PC-9 (cell line): ENCODE measurements at regions not wholly inside any gene's neighbourhood (a gene's known extent, or its start where the extent isn't known, plus 50 kb on each side); places are given as distances from the start of the nearest gene placed in this dataset.

Experiments
- BruUV-seq: library from RNA; stranded (reverse); fragments of 400-500 nt; replicated peaks from 2 replicates; lab custom pipeline; 2021; lab: Mats Ljungman, UMichigan
- CTCF ChIA-PET: fragments of 300-600 bp; sonication (Branson Sonifier 250); formaldehyde crosslinking; loops from one replicate; lab custom pipeline; 2022; ENCODE audit warnings: antibody characterized with exemption; lab: Charles Lee
- POLR2A ChIA-PET: fragments of 300-600 bp; sonication (Branson Sonifier 250); formaldehyde crosslinking; loops from one replicate; lab custom pipeline; 2022; ENCODE audit warnings: antibody characterized with exemption; ENCODE audit not compliant: unreplicated experiment; lab: Charles Lee
- DNase-seq, 2 experiments: peaks; one replicate each; pipeline versions ENCODE4 v3.0.0 to v3.0.0-alpha.2; 2015 to 2022; ENCODE audit warnings: mixed read lengths in 1 of 2
- H2AFZ ChIP-seq: fragments of 200-600 bp; sonication (generic); 2 replicates; pipeline ENCODE4 v1.8.1; 2017; ENCODE audit warnings: antibody characterized with exemption
- H3F3A ChIP-seq: fragments of 200-600 bp; sonication (generic); 2 replicates; pipeline ENCODE4 v1.8.1; 2017; ENCODE audit warnings: antibody characterized with exemption, mild to moderate bottlenecking, low read depth; ENCODE audit not compliant: insufficient read depth
- H3K27ac ChIP-seq: fragments of 200-600 bp; sonication (generic); 2 replicates; pipeline ENCODE4 v1.6.1; 2016; ENCODE audit warnings: mixed run types
- H3K27me3 ChIP-seq: fragments of 200-600 bp; sonication (generic); 2 replicates; pipeline ENCODE4 v1.6.1; 2016; ENCODE audit warnings: low read depth, mixed run types; ENCODE audit not compliant: insufficient read depth
- H3K36me3 ChIP-seq: fragments of 200-600 bp; sonication (generic); 2 replicates; pipeline ENCODE4 v1.6.1; 2016; ENCODE audit warnings: low read depth, mixed run types
- H3K4me1 ChIP-seq: fragments of 200-600 bp; sonication (generic); replicated peaks from 2 replicates; pipeline ENCODE4 v1.6.1; 2016; ENCODE audit warnings: mixed run types; ENCODE audit not compliant: insufficient read depth
- H3K4me2 ChIP-seq: fragments of 200-600 bp; sonication (generic); 2 replicates; pipeline ENCODE4 v1.6.1; 2017; ENCODE audit warnings: mixed run types
- H3K4me3 ChIP-seq: fragments of 200-600 bp; sonication (generic); 2 replicates; pipeline ENCODE4 v1.6.1; 2016; ENCODE audit warnings: mixed run types
- H3K79me2 ChIP-seq: fragments of 200-600 bp; sonication (generic); 2 replicates; pipeline ENCODE4 v1.6.1; 2017; ENCODE audit warnings: low read depth, mixed run types
- H3K9me2 ChIP-seq: fragments of 200-600 bp; sonication (generic); 2 replicates; pipeline ENCODE4 v1.8.1; 2017; ENCODE audit warnings: mild to moderate bottlenecking; ENCODE audit not compliant: insufficient read depth
- H3K9me3 ChIP-seq: fragments of 200-600 bp; sonication (generic); 2 replicates; pipeline ENCODE4 v1.8.1; 2016; ENCODE audit warnings: low read depth; ENCODE audit not compliant: insufficient read depth
- H4K20me1 ChIP-seq: fragments of 200-600 bp; sonication (generic); 2 replicates; pipeline ENCODE4 v1.8.1; 2017; ENCODE audit not compliant: insufficient read depth
- CTCF ChIP-seq: fragments of 200-600 bp; sonication (generic); conservative IDR thresholded peaks from 2 replicates; pipeline ENCODE4 v1.6.1; 2017; ENCODE audit warnings: mixed run types, antibody characterized with exemption, mild to moderate bottlenecking, moderate library complexity
- EZH2 ChIP-seq: fragments of 200-600 bp; sonication (generic); IDR thresholded peaks from 2 replicates; pipeline ENCODE4 v1.8.0; 2017; ENCODE audit warnings: antibody characterized with exemption, low read depth
- intact Hi-C: fragments of 100-400 bp; cut with micrococcal nuclease; formaldehyde crosslinking; loops from one replicate; pipeline ENCODE4 v1.10.0; 2022; ENCODE audit not compliant: unreplicated experiment

GRCh38 chr18:51848702-51849101 lies 491.3 kb upstream of the DCC start:
- BruUV-seq: no TSS peak
- Histone ChIP-seq H3K27ac (no peak overlapping the region), H3F3A (no peaks in the 10 kb centered on the region), H3K9me2 (no peaks in the 10 kb centered on the region), H3K9me3 (no peaks in the 10 kb centered on the region), H3K27me3 (no peaks in the 10 kb centered on the region; the same call in 1 of the 2 replicates), H3K4me3 (no peak overlapping the region), H3K36me3 (no peaks in the 10 kb centered on the region), H3K79me2 (no peaks in the 10 kb centered on the region), H3K4me1 (no peaks in the 10 kb centered on the region), H3K4me2 (no peak overlapping the region), H2AFZ (no peak overlapping the region), H4K20me1 (no peaks in the 10 kb centered on the region; the same call in 1 of the 2 replicates)
- no peak for DNase-seq
- ChIA-PET CTCF (no interaction called here), POLR2A (no interaction called here)
- no peak for TF ChIP-seq EZH2
- TF ChIP-seq CTCF: no peak
- intact Hi-C loops: no loop called here

GRCh38 chr18:51852681-51853080 lies 487.3 kb upstream of the DCC start:
- Histone ChIP-seq H3F3A (no peaks in the 10 kb centered on the region), H3K36me3 (no peaks in the 10 kb centered on the region), H4K20me1 (no peaks in the 10 kb centered on the region; the same call in 1 of the 2 replicates), H3K9me3 (no peaks in the 10 kb centered on the region), H3K9me2 (no peaks in the 10 kb centered on the region), H3K27me3 (no peaks in the 10 kb centered on the region; the same call in 1 of the 2 replicates), H3K4me1 (no peaks in the 10 kb centered on the region), H3K4me2 (no peak overlapping the region), H3K4me3 (no peak overlapping the region), H3K27ac (no peak overlapping the region), H2AFZ (no peak overlapping the region), H3K79me2 (no peaks in the 10 kb centered on the region)
- intact Hi-C loops: no loop called here
- ChIA-PET POLR2A (no interaction called here), CTCF (no interaction called here)
- DNase-seq: no peak
- TF ChIP-seq CTCF (no peak), EZH2 (no peak)
- no TSS peak for BruUV-seq

- intact Hi-C loops: no loop called here
- ChIA-PET POLR2A (no interaction called here), CTCF (no interaction called here)
- Histone ChIP-seq H3K27me3 (no peaks in the 10 kb centered on the region; the same call in 1 of the 2 replicates), H3K4me1 (no peaks in the 10 kb centered on the region), H3K9me3 (no peaks in the 10 kb centered on the region), H3K79me2 (no peaks in the 10 kb centered on the region), H3K9me2 (no peaks in the 10 kb centered on the region), H4K20me1 (no peaks in the 10 kb centered on the region), H2AFZ (no peak overlapping the region), H3K4me3 (no peak overlapping the region), H3K4me2 (no peak overlapping the region), H3F3A (no peaks in the 10 kb centered on the region), H3K27ac (no peak overlapping the region), H3K36me3 (no peaks in the 10 kb centered on the region)
- TF ChIP-seq EZH2 (no peak), CTCF (no peak)
- DNase-seq: no peak
- no TSS peak for BruUV-seq
Measured at GRCh38 chr18:51857989-51858388, 482.0 kb upstream of the DCC start.
